Panc1 (cell line): ENCODE measurements at regions not wholly inside any gene's neighbourhood (a gene's known extent, or its start where the extent isn't known, plus 50 kb on each side); places are given as distances from the start of the nearest gene placed in this dataset.

Experiments
- ATAC-seq: fragments of 200-7000 bp; cut with Tn5 transposase; 2 replicates; pipeline ENCODE4 v1.9.1; 2020; ENCODE audit warnings: mild to moderate bottlenecking, moderate library complexity
- BruUV-seq: library from RNA; stranded (reverse); fragments of 400-500 nt; replicated peaks from 2 replicates; lab custom pipeline; 2021; lab: Mats Ljungman, UMichigan
- CTCF ChIA-PET: fragments of 300-600 bp; sonication (Branson Sonifier 250); formaldehyde crosslinking; loops from one replicate; lab custom pipeline; 2022; ENCODE audit warnings: antibody characterized with exemption; lab: Charles Lee
- POLR2A ChIA-PET: fragments of 300-600 bp; sonication (Branson Sonifier 250); formaldehyde crosslinking; loops from one replicate; lab custom pipeline; 2022; ENCODE audit warnings: antibody characterized with exemption; lab: Charles Lee
- DNase-seq: peaks from one replicate; pipeline ENCODE4 v3.0.0-alpha.2; 2010; ENCODE audit warnings: low read depth, low spot score
- H3K27ac ChIP-seq: 2 replicates; pipeline ENCODE4 v1.5.1; 2011; ENCODE audit warnings: mild to moderate bottlenecking, low read length, inconsistent platforms
- H3K27me3 ChIP-seq: fragments of 200-500 bp; sonication (Bioruptor generic); 2 replicates; pipeline ENCODE4 v1.6.0; 2014; ENCODE audit warnings: low read length, inconsistent platforms; ENCODE audit not compliant: control insufficient read depth, insufficient read depth
- H3K36me3 ChIP-seq: fragments of 200-500 bp; sonication (Bioruptor generic); 2 replicates; pipeline ENCODE4 v1.5.1; 2014; ENCODE audit warnings: inconsistent platforms, mild to moderate bottlenecking, low read length, moderate library complexity; ENCODE audit not compliant: control insufficient read depth, insufficient read depth
- H3K4me1 ChIP-seq: 2 replicates; pipeline ENCODE4 v1.5.1; 2011; ENCODE audit warnings: inconsistent platforms, mild to moderate bottlenecking, low read length, moderate library complexity; ENCODE audit not compliant: control insufficient read depth, insufficient read depth
- H3K4me3 ChIP-seq, 2 experiments: 2 replicates each; pipeline ENCODE4 v1.5.1; 2011 to 2012; ENCODE audit warnings: low read depth in 2 of 2, low read length in 2 of 2, mild to moderate bottlenecking in 2 of 2, inconsistent platforms in 1 of 2, moderate library complexity in 1 of 2
- H3K9me3 ChIP-seq: fragments of 200-500 bp; sonication (Bioruptor generic); 2 replicates; pipeline ENCODE4 v1.5.1; 2014; ENCODE audit warnings: low read depth, mild to moderate bottlenecking, inconsistent platforms, low read length, moderate library complexity; ENCODE audit not compliant: control insufficient read depth, insufficient read depth
- CTCF ChIP-seq: fragments of 450-650 bp; IDR thresholded peaks from 2 replicates; pipeline ENCODE4 v1.5.1; 2017; ENCODE audit warnings: mild to moderate bottlenecking
- POLR2AphosphoS5 ChIP-seq: IDR thresholded peaks from 2 replicates; pipeline ENCODE4 v1.6.1; 2012; ENCODE audit warnings: mild to moderate bottlenecking, low read depth, low read length, moderate library complexity
- SIN3A ChIP-seq: IDR thresholded peaks from 2 replicates; pipeline ENCODE4 v1.6.1; 2012; ENCODE audit warnings: low read depth, mild to moderate bottlenecking, low read length, moderate library complexity, borderline replicate concordance; ENCODE audit not compliant: insufficient read depth
- TCF7L2 ChIP-seq: IDR thresholded peaks from 2 replicates; pipeline ENCODE4 v1.6.1; 2011; ENCODE audit warnings: mild to moderate bottlenecking, low read depth, low read length, inconsistent platforms
- in situ Hi-C: cut with HindIII; loops from 2 replicates; pipeline ENCODE4 v1.10.0; 2016; ENCODE audit warnings: low sequenced_read_pairs, low pct_unique_long_range_greater_than_20kb
- intact Hi-C: fragments of 100-400 bp; cut with micrococcal nuclease; formaldehyde crosslinking; loops from one replicate; pipeline ENCODE4 v1.10.0; 2022; ENCODE audit not compliant: unreplicated experiment
- TF ChIP-seq, protein P1 (sequence below), 2 experiments: IDR thresholded peaks; 2 replicates each; pipeline ENCODE4 v1.6.1; 2011 to 2012; ENCODE audit warnings: low read depth in 2 of 2, control low read depth in 1 of 2, low read length in 1 of 2, mild to moderate bottlenecking in 1 of 2, moderate library complexity in 1 of 2; ENCODE audit not compliant: insufficient read depth in 1 of 2

DNA sequence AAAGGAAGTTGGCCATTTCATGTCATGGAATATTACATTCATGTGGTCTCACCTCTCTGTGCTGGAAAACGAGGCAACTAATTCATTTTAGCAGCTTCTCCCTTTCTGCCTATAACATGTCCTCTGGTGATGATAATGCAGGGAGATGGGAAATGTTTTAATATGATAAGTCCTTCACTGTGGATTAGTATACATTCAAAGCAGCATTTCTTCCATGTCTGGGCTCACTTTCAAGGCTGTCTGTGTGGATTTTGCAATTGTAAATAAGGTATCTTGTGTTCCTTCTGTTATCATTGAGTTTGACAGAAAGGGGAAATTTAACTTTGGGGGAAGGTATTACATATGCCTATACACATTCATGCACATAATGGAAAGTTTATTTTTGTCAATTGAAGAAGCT, 374.7 kb upstream of the DAB1 start:
- intact Hi-C loops, result no loop called here
- no peak for TF ChIP-seq SIN3A
- no peak for TF ChIP-seq POLR2AphosphoS5
- TF ChIP-seq, protein P1, sequence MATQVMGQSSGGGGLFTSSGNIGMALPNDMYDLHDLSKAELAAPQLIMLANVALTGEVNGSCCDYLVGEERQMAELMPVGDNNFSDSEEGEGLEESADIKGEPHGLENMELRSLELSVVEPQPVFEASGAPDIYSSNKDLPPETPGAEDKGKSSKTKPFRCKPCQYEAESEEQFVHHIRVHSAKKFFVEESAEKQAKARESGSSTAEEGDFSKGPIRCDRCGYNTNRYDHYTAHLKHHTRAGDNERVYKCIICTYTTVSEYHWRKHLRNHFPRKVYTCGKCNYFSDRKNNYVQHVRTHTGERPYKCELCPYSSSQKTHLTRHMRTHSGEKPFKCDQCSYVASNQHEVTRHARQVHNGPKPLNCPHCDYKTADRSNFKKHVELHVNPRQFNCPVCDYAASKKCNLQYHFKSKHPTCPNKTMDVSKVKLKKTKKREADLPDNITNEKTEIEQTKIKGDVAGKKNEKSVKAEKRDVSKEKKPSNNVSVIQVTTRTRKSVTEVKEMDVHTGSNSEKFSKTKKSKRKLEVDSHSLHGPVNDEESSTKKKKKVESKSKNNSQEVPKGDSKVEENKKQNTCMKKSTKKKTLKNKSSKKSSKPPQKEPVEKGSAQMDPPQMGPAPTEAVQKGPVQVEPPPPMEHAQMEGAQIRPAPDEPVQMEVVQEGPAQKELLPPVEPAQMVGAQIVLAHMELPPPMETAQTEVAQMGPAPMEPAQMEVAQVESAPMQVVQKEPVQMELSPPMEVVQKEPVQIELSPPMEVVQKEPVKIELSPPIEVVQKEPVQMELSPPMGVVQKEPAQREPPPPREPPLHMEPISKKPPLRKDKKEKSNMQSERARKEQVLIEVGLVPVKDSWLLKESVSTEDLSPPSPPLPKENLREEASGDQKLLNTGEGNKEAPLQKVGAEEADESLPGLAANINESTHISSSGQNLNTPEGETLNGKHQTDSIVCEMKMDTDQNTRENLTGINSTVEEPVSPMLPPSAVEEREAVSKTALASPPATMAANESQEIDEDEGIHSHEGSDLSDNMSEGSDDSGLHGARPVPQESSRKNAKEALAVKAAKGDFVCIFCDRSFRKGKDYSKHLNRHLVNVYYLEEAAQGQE (IDR thresholded peaks at IDR 0.05; ENCODE audit: insufficient read depth in 1 of 2, low read depth in 2 of 2, low read length in 1 of 2), result no peak
- no peak for TF ChIP-seq CTCF
- no peak for TF ChIP-seq TCF7L2
- in situ Hi-C loops, result no loop called here
- H3K4me3 ChIP-seq, result no peak overlapping the region
- POLR2A ChIA-PET, result no interaction called here
- H3K9me3 ChIP-seq, result no peaks in the 10 kb centered on the region
- no TSS peak for BruUV-seq
- H3K27me3 ChIP-seq, result no peaks in the 10 kb centered on the region
- CTCF ChIA-PET, result no interaction called here
- DNase-seq (no peak), ATAC-seq (no peak)
- H3K36me3 ChIP-seq, result no peaks in the 10 kb centered on the region
- H3K4me1 ChIP-seq, result no peaks in the 10 kb centered on the region
- no peak overlapping the region for H3K27ac ChIP-seq

DNA sequence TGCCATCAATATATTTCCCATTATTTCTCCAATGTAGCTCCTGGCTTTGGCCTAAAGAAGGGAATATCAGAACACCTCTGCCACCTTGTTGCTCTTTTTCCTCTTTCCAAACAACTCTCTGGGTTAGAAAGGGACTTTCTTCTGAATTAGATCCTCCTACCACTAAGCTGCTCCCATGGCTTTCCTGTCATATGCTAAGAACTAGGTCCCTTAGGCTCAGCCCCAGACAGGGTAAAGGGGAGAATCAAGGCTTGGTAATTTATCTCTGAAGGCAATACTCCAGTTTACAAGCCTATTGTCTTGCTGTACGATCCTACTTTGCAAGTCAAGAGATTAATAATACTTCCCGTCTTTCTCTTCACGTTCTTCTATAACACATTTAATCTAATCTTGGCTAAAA, 373.2 kb upstream of the DAB1 start:
- Histone ChIP-seq H3K4me1 (no peaks in the 10 kb centered on the region), H3K36me3 (no peaks in the 10 kb centered on the region), H3K27me3 (no peaks in the 10 kb centered on the region), H3K9me3 (no peaks in the 10 kb centered on the region), H3K27ac (no peak overlapping the region), H3K4me3 (no peak overlapping the region)
- DNase-seq, result no peak
- POLR2A ChIA-PET, result no interaction called here
- in situ Hi-C loops (no loop called here), intact Hi-C loops (no loop called here)
- ATAC-seq, result no peak
- TF ChIP-seq CTCF (no peak), POLR2AphosphoS5 (no peak), SIN3A (no peak)
- no TSS peak for BruUV-seq
- CTCF ChIA-PET, result no interaction called here

- Histone ChIP-seq H3K9me3 (no peaks in the 10 kb centered on the region), H3K36me3 (no peaks in the 10 kb centered on the region), H3K4me1 (no peaks in the 10 kb centered on the region), H3K4me3 (no peak overlapping the region), H3K27ac (no peak overlapping the region), H3K27me3 (no peaks in the 10 kb centered on the region)
- CTCF ChIA-PET, result no interaction called here
- in situ Hi-C loops, result no loop called here
- ATAC-seq, result no peak
- DNase-seq, result no peak
- intact Hi-C loops, result no loop called here
- no TSS peak for BruUV-seq
- POLR2A ChIA-PET, result no interaction called here
- TF ChIP-seq POLR2AphosphoS5 (no peak), SIN3A (no peak), CTCF (no peak), TCF7L2 (no peak)
- TF ChIP-seq, protein P1 (IDR thresholded peaks at IDR 0.05; ENCODE audit: insufficient read depth in 1 of 2, low read depth in 2 of 2, low read length in 1 of 2), result no peak
These were observed 372.8 kb upstream of the DAB1 start for GRCh38 chr1:57796616-57797015.
